ENCODE measurements at regions not wholly inside any gene's neighbourhood (a gene's known extent, or its start where the extent isn't known, plus 50 kb on each side); places are given as distances from the start of the nearest gene placed in this dataset.

DNA sequence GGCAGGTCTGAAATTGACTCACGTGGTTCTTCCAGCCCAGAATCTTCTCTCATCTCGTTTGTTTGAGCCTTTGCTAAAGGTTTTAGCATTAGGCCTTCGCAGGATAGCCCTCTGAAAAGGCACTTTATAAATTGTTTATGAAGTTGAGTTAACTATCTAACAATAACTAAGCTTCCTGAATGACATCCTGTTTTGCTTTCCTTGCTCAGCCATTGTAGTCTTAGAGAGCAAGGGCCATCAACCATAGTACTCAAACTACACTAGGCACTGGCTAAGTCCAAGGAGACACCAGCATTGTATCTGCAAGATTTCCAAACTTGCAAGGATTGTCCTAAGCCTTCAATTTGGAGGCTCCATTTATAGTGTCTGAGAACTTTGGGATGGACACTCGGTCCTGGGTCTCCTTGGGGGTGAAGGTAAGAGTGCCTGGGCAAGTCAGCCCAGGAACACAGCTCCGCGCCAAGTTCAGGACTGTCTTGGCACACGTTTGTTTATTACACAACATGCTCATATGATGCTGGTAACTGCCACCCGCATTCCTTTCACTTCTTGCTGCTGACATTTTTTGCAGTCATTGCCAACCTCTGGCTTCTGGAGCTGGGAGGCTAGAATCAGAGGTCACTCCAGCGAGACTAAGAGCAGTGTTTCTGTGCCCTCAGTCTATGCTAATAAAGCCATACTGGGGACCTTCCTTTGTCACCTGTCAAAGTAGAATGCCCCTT, 151.1 kb downstream of the ESM1 start:
- peaks cover 2% of the 10 kb centered on the region for H3K27me3 Mint-ChIP-seq
- H3K4me1 Mint-ChIP-seq (ENCODE audit: low read depth), result peaks cover 7% of the 10 kb centered on the region
- POLR2A ChIA-PET, result no interaction called here
- H3K4me3 Mint-ChIP-seq, result no peak overlapping the region
- CTCF ChIA-PET, result interaction anchor here (3.9 kb wide), 1 partner anchor 10 kb away, joined by 20 read pairs; no protein-coding TSS in a partner anchor
- H3K36me3 Mint-ChIP-seq (ENCODE audit: low read depth), result no peaks in the 10 kb centered on the region
- H3K9me3 Mint-ChIP-seq, result no peaks in the 10 kb centered on the region
- no peak overlapping the region for H3K27ac Mint-ChIP-seq
- DNase-seq, result no peak
- TF ChIP-seq, protein P1, sequence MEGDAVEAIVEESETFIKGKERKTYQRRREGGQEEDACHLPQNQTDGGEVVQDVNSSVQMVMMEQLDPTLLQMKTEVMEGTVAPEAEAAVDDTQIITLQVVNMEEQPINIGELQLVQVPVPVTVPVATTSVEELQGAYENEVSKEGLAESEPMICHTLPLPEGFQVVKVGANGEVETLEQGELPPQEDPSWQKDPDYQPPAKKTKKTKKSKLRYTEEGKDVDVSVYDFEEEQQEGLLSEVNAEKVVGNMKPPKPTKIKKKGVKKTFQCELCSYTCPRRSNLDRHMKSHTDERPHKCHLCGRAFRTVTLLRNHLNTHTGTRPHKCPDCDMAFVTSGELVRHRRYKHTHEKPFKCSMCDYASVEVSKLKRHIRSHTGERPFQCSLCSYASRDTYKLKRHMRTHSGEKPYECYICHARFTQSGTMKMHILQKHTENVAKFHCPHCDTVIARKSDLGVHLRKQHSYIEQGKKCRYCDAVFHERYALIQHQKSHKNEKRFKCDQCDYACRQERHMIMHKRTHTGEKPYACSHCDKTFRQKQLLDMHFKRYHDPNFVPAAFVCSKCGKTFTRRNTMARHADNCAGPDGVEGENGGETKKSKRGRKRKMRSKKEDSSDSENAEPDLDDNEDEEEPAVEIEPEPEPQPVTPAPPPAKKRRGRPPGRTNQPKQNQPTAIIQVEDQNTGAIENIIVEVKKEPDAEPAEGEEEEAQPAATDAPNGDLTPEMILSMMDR (IDR thresholded peaks at IDR 0.05), result no peak
- intact Hi-C loops (cut with micrococcal nuclease), result no loop called here
- ATAC-seq, result no peak

- peaks cover 5% of the 10 kb centered on the region for H3K4me1 Mint-ChIP-seq (ENCODE audit: low read depth)
- TF ChIP-seq, protein P1 (IDR thresholded peaks at IDR 0.05), result no peak
- H3K9me3 Mint-ChIP-seq, result no peaks in the 10 kb centered on the region
- ChIA-PET POLR2A (no interaction called here), CTCF (interaction anchor here (1.7 to 3.9 kb wide), 2 partner anchors 11 to 34 kb away, joined by 5 to 20 read pairs; no protein-coding TSS in a partner anchor)
- no peak overlapping the region for H3K4me3 Mint-ChIP-seq
- intact Hi-C loops (cut with micrococcal nuclease), result no loop called here
- H3K36me3 Mint-ChIP-seq (ENCODE audit: low read depth), result no peaks in the 10 kb centered on the region
- peaks cover 2% of the 10 kb centered on the region for H3K27me3 Mint-ChIP-seq
- no peak overlapping the region for H3K27ac Mint-ChIP-seq
- no peak for DNase-seq
- no peak for ATAC-seq
Measured at GRCh38 chr5:54833590-54833989, 151.8 kb downstream of the ESM1 start.

DNA sequence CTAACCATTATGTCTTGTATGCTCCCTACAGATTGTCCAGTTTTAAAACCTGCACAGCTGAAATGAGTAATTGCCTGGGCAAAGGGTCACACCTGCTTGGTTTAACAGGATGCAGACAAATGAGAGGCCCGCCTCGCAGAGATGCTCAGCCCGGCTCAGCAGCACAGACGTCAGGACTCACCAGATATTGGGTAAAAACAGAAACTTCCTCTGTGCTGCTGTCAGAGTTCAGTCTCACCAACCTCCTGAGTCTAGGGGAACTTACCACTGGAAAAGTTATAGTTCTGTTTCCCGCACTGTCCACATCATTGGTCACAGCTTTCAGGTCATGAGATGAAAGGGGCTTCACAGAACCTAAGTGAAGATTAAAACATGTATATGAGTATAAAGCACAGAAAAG, 152.5 kb downstream of the ESM1 start:
- ChIA-PET POLR2A (no interaction called here), CTCF (interaction anchor here (1.2 to 3.9 kb wide), 3 partner anchors 12 to 316 kb away, joined by 4 to 20 read pairs (median 5); no protein-coding TSS in a partner anchor)
- Mint-ChIP-seq H3K27me3 (peaks cover under 1% of the 10 kb centered on the region), H3K27ac (no peak overlapping the region), H3K9me3 (no peaks in the 10 kb centered on the region), H3K36me3 (ENCODE audit: low read depth) (no peaks in the 10 kb centered on the region), H3K4me1 (ENCODE audit: low read depth) (peaks cover 4% of the 10 kb centered on the region), H3K4me3 (no peak overlapping the region)
- no peak for DNase-seq
- TF ChIP-seq, protein P1 (IDR thresholded peaks at IDR 0.05), result no peak
- intact Hi-C loops (cut with micrococcal nuclease), result no loop called here
- peak; percentile 47 for ATAC-seq

DNA sequence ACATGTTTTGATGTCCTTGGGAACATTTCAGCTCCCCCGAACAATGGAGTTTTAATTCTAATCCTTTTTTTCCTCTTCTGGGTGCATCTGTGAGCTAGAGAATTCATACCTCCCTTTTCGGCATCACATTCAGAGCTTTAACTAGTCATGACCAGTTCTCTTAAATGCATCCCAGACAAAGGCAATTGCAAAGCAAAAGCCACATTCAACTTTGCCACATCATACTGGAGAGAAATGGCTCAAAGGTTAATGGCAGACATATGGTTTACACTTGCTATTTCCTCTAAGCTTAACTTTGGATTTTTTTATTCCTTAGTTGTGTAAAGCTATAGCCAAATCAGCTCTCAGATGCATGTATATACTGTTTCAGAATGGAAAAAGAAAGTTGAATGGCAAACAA, 153.3 kb downstream of the ESM1 start:
- TF ChIP-seq, protein P1 (IDR thresholded peaks at IDR 0.05), result no peak
- H3K4me1 Mint-ChIP-seq (ENCODE audit: low read depth), result peaks cover 4% of the 10 kb centered on the region
- H3K4me3 Mint-ChIP-seq, result no peak overlapping the region
- ChIA-PET POLR2A (no interaction called here), CTCF (interaction anchor here (1.2 to 1.7 kb wide), 2 partner anchors 35 to 315 kb away, joined by 4 to 5 read pairs; no protein-coding TSS in a partner anchor)
- no peaks in the 10 kb centered on the region for H3K27me3 Mint-ChIP-seq
- ATAC-seq (no peak), DNase-seq (no peak)
- H3K36me3 Mint-ChIP-seq (ENCODE audit: low read depth), result no peaks in the 10 kb centered on the region
- H3K27ac Mint-ChIP-seq, result no peak overlapping the region
- H3K9me3 Mint-ChIP-seq, result no peaks in the 10 kb centered on the region
- intact Hi-C loops (cut with micrococcal nuclease), result no loop called here

- no peaks in the 10 kb centered on the region for H3K36me3 Mint-ChIP-seq (ENCODE audit: low read depth)
- ATAC-seq, result no peak
- no peak overlapping the region for H3K4me3 Mint-ChIP-seq
- CTCF ChIA-PET, result interaction anchor here (2.9 kb wide), 1 partner anchor 314 kb away, joined by 14 read pairs; the partner anchor contains the start of gene SNX18
- no peaks in the 10 kb centered on the region for H3K27me3 Mint-ChIP-seq
- H3K27ac Mint-ChIP-seq, result no peak overlapping the region
- intact Hi-C loops (cut with micrococcal nuclease), result no loop called here
- POLR2A ChIA-PET, result interaction anchor here (0.6 kb wide), 1 partner anchor 291 kb away, joined by 3 read pairs; no protein-coding TSS in a partner anchor
- no peaks in the 10 kb centered on the region for H3K9me3 Mint-ChIP-seq
- no peak for DNase-seq
- TF ChIP-seq, protein P1 (IDR thresholded peaks at IDR 0.05), result no peak
- H3K4me1 Mint-ChIP-seq (ENCODE audit: low read depth), result peaks cover 4% of the 10 kb centered on the region
Measured at GRCh38 chr5:54831233-54831632, 154.2 kb downstream of the ESM1 start.

All from activated CD8-positive, alpha-beta T cell treated with anti-CD3 and anti-CD28 coated beads for 36 hours (primary cell).